ENCODE measurements at regions not wholly inside any gene's neighbourhood (a gene's known extent, or its start where the extent isn't known, plus 50 kb on each side); places are given as distances from the start of the nearest gene placed in this dataset.

DNA sequence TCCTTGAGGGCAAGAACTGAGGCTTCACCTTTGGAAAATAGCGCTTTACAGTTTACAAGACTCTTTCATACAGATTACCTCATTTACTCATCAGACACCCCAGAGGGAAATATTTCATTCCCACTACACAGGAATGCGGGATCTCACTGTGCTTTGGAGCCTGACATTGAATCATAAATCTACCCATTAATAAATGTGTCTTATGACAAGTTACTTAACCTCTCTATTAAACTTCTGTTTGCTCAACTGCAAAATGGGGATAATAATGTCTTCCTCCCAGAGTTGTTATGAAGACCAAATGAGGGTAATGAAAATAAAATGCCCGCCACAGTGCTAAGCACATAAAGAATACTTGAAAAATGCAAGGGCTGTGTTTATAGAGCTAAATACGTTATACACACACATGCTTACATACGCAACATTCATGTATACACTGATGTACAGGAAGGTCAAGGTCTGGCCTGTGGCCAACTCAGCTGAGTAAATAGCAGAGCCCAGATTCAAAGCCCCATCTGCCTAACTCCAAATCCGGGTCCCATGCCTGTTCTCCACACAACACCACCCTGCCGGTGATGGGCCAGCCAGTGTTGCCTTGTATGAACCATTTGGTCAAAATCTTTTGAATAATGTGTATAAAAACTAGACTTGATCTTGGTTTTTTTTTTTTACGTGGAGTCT is 56.6 kb upstream of the CALM2 start:
- DNase-seq (no peak), ATAC-seq (no peak)
- Histone ChIP-seq H3K9me3 (no peaks in the 10 kb centered on the region), H3K36me3 (no peaks in the 10 kb centered on the region), H3K4me3 (no peak overlapping the region), H3K27ac (no peak overlapping the region), H3K4me1 (no peaks in the 10 kb centered on the region), H3K27me3 (ENCODE audit: low read depth) (no peaks in the 10 kb centered on the region)
- intact Hi-C loops (cut with DNase I), result no loop called here
- TF ChIP-seq, protein P1, sequence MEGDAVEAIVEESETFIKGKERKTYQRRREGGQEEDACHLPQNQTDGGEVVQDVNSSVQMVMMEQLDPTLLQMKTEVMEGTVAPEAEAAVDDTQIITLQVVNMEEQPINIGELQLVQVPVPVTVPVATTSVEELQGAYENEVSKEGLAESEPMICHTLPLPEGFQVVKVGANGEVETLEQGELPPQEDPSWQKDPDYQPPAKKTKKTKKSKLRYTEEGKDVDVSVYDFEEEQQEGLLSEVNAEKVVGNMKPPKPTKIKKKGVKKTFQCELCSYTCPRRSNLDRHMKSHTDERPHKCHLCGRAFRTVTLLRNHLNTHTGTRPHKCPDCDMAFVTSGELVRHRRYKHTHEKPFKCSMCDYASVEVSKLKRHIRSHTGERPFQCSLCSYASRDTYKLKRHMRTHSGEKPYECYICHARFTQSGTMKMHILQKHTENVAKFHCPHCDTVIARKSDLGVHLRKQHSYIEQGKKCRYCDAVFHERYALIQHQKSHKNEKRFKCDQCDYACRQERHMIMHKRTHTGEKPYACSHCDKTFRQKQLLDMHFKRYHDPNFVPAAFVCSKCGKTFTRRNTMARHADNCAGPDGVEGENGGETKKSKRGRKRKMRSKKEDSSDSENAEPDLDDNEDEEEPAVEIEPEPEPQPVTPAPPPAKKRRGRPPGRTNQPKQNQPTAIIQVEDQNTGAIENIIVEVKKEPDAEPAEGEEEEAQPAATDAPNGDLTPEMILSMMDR (IDR thresholded peaks at IDR 0.05), result no peak

DNA sequence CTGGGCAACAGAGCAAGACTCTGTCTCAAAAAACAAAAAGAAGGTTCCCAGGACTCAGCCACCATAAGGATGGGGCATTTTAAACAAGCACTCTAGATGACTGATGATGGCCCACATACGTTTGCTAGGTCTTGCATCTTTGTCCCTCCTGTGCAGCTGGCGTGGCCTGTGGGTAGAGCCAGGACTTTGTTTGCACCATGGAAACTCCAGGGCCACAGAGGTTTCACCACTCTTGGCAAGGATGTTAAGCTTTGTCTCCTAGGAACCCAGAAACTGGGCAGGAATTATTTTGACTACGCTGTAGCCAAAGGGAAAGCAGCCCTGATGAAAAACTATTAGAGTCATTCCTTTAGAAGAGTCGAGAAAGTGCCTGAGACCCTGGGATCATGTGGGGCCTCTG is 54.1 kb upstream of the CALM2 start:
- no peaks in the 10 kb centered on the region for H3K27me3 ChIP-seq (ENCODE audit: low read depth)
- no peak for DNase-seq
- intact Hi-C loops (cut with DNase I), result no loop called here
- ATAC-seq, result peak; percentile 42 to 65
- H3K27ac ChIP-seq, result peak overlapping the region; percentile 43
- H3K4me1 ChIP-seq, result peaks cover 13% of the 10 kb centered on the region
- TF ChIP-seq, protein P1 (IDR thresholded peaks at IDR 0.05), result no peak
- H3K4me3 ChIP-seq, result no peak overlapping the region
- no peaks in the 10 kb centered on the region for H3K36me3 ChIP-seq
- H3K9me3 ChIP-seq, result no peaks in the 10 kb centered on the region

DNA sequence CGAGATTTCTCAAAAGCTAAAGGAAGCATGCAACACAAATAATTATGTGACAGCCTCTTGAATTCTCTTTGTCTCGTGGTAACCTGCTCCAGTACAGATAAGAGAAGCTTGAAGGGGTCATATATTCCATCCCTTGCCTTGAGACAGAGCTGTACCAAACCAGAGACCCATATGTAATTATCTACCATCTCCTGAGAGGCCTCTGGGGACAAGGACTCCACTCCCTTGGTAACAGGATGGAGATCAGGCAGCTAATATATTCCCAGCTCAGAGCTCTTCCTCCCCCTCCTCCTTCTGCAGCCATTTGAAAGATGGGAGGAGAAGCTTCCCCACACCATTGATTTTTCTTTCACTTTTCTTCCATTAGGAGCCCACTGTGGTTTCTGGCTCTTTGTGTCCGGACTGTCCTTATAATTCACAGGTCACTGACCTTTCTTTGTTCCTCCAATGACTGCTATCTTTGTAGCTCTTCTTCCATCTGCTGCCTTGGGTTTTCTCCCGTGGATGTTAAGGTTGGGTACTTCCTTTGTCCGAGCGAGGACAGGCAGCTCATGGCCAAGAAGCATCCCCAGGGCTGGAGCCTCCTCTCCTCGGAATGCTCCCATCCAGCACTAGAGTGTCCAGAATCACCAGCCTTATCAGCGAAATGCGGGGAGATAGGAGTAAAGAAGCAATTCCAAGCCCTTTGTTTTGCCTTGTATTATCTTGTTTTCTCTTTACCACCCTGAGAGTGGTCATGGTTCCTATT is 51.4 kb upstream of the CALM2 start:
- intact Hi-C loops (cut with DNase I), result no loop called here
- Histone ChIP-seq H3K27ac (no peak overlapping the region), H3K4me1 (peaks cover 22% of the 10 kb centered on the region), H3K27me3 (ENCODE audit: low read depth) (no peaks in the 10 kb centered on the region), H3K9me3 (no peaks in the 10 kb centered on the region), H3K4me3 (no peak overlapping the region), H3K36me3 (no peaks in the 10 kb centered on the region)
- no peak for DNase-seq
- TF ChIP-seq, protein P1 (IDR thresholded peaks at IDR 0.05), result no peak
- no peak for ATAC-seq

DNA sequence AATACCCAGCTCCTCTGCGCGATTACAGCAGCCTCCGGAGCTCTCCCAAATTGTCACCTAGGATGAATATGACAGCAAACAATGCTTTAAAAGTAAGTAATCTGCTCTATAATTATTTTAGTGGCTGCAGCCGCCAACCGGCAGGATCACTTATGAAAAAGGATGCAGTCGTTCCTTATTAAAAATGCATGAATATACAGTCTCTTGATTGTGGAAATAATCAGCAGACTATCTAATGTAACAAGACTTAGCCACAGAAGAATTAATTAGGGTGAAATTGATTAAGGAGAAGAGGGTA is 50.6 kb upstream of the CALM2 start:
- Histone ChIP-seq H3K27ac (no peak overlapping the region), H3K4me3 (no peak overlapping the region), H3K9me3 (no peaks in the 10 kb centered on the region), H3K4me1 (peaks cover 22% of the 10 kb centered on the region), H3K27me3 (ENCODE audit: low read depth) (no peaks in the 10 kb centered on the region), H3K36me3 (no peaks in the 10 kb centered on the region)
- DNase-seq (no peak), ATAC-seq (no peak)
- intact Hi-C loops (cut with DNase I), result no loop called here
- TF ChIP-seq, protein P1 (IDR thresholded peaks at IDR 0.05), result no peak

DNA sequence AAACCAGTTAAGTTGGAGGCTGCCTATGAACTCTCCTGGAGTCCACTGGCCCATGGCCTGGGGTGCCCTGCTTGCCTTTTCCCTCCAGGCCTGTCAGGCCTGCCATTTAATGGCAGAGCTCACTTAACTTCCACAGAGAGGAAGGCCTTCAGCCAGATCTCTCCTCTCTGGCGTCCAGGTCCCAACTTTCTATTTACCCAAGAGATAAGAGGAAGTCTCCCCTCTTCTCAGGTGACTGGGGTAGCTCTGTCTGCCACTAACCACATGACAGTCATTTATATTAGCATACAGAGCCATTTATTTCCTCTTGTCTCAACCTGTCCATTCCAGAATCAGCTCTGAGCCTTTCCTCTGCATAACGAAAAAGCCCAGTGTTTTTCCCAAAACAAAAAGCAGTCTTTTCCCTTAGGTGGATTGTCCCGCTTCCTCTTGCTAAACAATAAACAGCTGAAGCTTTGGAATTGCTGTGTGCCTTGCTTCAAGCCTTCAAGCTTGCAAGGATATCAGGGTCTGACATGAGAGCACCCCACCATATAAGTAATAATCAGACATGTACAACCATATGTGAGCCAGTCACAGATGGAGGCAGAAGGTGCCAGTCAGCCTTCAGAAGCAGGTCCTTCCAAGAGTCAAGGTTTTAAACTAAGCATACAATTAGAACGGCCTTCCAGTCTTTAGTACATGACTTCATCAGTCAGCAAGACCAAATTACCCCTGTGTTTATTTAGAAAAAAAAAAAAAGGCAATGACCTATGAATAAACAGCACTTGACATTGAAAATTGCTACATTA is 50.0 kb upstream of the CALM2 start:
- no peak for DNase-seq

More for the DNA sequence above, 50.0 kb upstream of the CALM2 start:
- intact Hi-C loops (cut with DNase I), result no loop called here
- no peaks in the 10 kb centered on the region for H3K36me3 ChIP-seq
- no peak overlapping the region for H3K27ac ChIP-seq
- H3K27me3 ChIP-seq (ENCODE audit: low read depth), result no peaks in the 10 kb centered on the region
- H3K9me3 ChIP-seq, result no peaks in the 10 kb centered on the region
- H3K4me1 ChIP-seq, result peaks cover 22% of the 10 kb centered on the region
- ATAC-seq, result peak in 1 of 2 donors; percentile 52
- TF ChIP-seq, protein P1 (IDR thresholded peaks at IDR 0.05), result no peak
- H3K4me3 ChIP-seq, result no peak overlapping the region

All from lower lobe of right lung (tissue), 2 donors.